Neural progenitor cell (in vitro differentiated cells): ENCODE measurements at regions not wholly inside any gene's neighbourhood (a gene's known extent, or its start where the extent isn't known, plus 50 kb on each side); places are given as distances from the start of the nearest gene placed in this dataset.

Experiments
- CTCF ChIP-seq: fragments of 200-600 bp; sonication (generic); IDR thresholded peaks from 2 replicates; pipeline ENCODE4 v1.5.1; 2017; ENCODE audit warnings: antibody characterized with exemption, mild to moderate bottlenecking
- EZH2 ChIP-seq: fragments of 200-600 bp; sonication (generic); IDR thresholded peaks from 2 replicates; pipeline ENCODE4 v1.6.1; 2017; ENCODE audit warnings: antibody characterized with exemption, mild to moderate bottlenecking, moderate library complexity
- EZH2phosphoT487 ChIP-seq: fragments of 200-600 bp; sonication (generic); IDR thresholded peaks from 2 replicates; pipeline ENCODE4 v1.6.1; 2017; ENCODE audit warnings: antibody characterized with exemption

- TF ChIP-seq CTCF (no peak), EZH2phosphoT487 (no peak), EZH2 (no peak)
Observed at GRCh38 chr4:112847045-112847444, 202.4 kb upstream of the ANK2 start.
